ENCODE measurements at regions not wholly inside any gene's neighbourhood (a gene's known extent, or its start where the extent isn't known, plus 50 kb on each side); places are given as distances from the start of the nearest gene placed in this dataset.

DNA sequence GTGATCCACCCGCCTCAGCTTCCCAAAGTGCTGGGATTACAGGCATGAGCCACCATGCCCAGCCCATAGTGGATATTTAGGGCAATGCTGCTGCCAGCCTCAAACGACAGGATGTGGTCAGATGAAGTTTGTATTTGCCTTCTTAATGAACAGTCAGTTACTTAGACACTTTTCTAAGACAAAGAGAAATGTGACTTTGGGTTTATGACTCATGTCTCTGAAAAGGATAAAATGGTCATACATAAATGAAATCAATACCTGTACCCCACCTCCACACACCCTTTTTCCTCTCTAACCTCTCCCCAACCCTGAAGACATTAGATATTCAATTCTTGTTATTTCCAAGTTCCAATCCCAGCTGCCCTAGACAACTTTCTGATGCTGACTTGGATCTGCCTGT, 109.3 kb upstream of the INSIG1 start:
- Histone ChIP-seq H4K20me1 (ENCODE audit: control insufficient read depth, extremely low read depth, insufficient read depth, low read length) (no peaks in the 10 kb centered on the region), H3K27ac (ENCODE audit: control insufficient read depth, insufficient read depth, low read length) (no peak overlapping the region), H3K9me3 (ENCODE audit: control insufficient read depth, low read depth, low read length) (peaks cover 6% of the 10 kb centered on the region), H3K9me1 (ENCODE audit: control insufficient read depth, extremely low read depth, insufficient read depth, low read length) (no peaks in the 10 kb centered on the region), H3K36me3 (ENCODE audit: control insufficient read depth in 2 of 2, extremely low read depth in 1 of 2, insufficient read depth in 2 of 2, low read length in 2 of 2) (no peaks in the 10 kb centered on the region), H3K27me3 (ENCODE audit: control insufficient read depth, extremely low read depth, insufficient read depth, low read length) (peaks cover 4% of the 10 kb centered on the region), H3K4me2 (ENCODE audit: control insufficient read depth, extremely low read depth, insufficient read depth, low read depth, low read length) (no peak overlapping the region), H2AFZ (ENCODE audit: control insufficient read depth, low read length) (no peak overlapping the region), H3K4me1 (ENCODE audit: control insufficient read depth, extremely low read depth, insufficient read depth, low read length) (no peaks in the 10 kb centered on the region), H3K79me2 (ENCODE audit: control insufficient read depth, insufficient read depth, low read length) (no peaks in the 10 kb centered on the region), H3K4me3 (ENCODE audit: control insufficient read depth in 2 of 3, extremely low read depth in 1 of 3, insufficient read depth in 2 of 3, low read depth in 1 of 3, low read length in 3 of 3) (no peak overlapping the region), H3K9ac (ENCODE audit: control insufficient read depth, extremely low read depth, insufficient read depth, low read length) (no peak overlapping the region)
- dilution Hi-C loops (cut with MboI; ENCODE audit: extremely low pct_ligation_motif_present, low sequenced_read_pairs) = no loop called here
- TF ChIP-seq CTCF (optimal IDR thresholded peaks at IDR 0.05 in 1 of 3, IDR thresholded peaks at IDR 0.05 in 1 of 3, conservative IDR thresholded peaks at IDR 0.05 in 1 of 3; ENCODE audit: extremely low read depth in 1 of 3, insufficient read depth in 2 of 3, low read length in 3 of 3) (no peak), EZH2 (IDR thresholded peaks at IDR 0.05; ENCODE audit: low read length) (no peak)
- FAIRE-seq (no peak), DNase-seq (ENCODE audit: low read depth, low spot score) (no peak)

GRCh38 chr7:155188821-155189581, 108.7 kb upstream of the INSIG1 start:
- no peak overlapping the region for H3K4me2 ChIP-seq (ENCODE audit: control insufficient read depth, extremely low read depth, insufficient read depth, low read depth, low read length)
- DNase-seq (ENCODE audit: low read depth, low spot score) = no peak
- dilution Hi-C loops (cut with MboI; ENCODE audit: extremely low pct_ligation_motif_present, low sequenced_read_pairs) = no loop called here

More at GRCh38 chr7:155188821-155189581, 108.7 kb upstream of the INSIG1 start:
- Histone ChIP-seq H3K79me2 (ENCODE audit: control insufficient read depth, insufficient read depth, low read length) (no peaks in the 10 kb centered on the region), H3K27me3 (ENCODE audit: control insufficient read depth, extremely low read depth, insufficient read depth, low read length) (peaks cover 4% of the 10 kb centered on the region), H4K20me1 (ENCODE audit: control insufficient read depth, extremely low read depth, insufficient read depth, low read length) (no peaks in the 10 kb centered on the region), H3K36me3 (ENCODE audit: control insufficient read depth in 2 of 2, extremely low read depth in 1 of 2, insufficient read depth in 2 of 2, low read length in 2 of 2) (no peaks in the 10 kb centered on the region), H3K4me1 (ENCODE audit: control insufficient read depth, extremely low read depth, insufficient read depth, low read length) (no peaks in the 10 kb centered on the region), H3K9me1 (ENCODE audit: control insufficient read depth, extremely low read depth, insufficient read depth, low read length) (no peaks in the 10 kb centered on the region), H2AFZ (ENCODE audit: control insufficient read depth, low read length) (no peak overlapping the region), H3K27ac (ENCODE audit: control insufficient read depth, insufficient read depth, low read length) (no peak overlapping the region), H3K4me3 (ENCODE audit: control insufficient read depth in 2 of 3, extremely low read depth in 1 of 3, insufficient read depth in 2 of 3, low read depth in 1 of 3, low read length in 3 of 3) (no peak overlapping the region), H3K9me3 (ENCODE audit: control insufficient read depth, low read depth, low read length) (peaks cover 6% of the 10 kb centered on the region), H3K9ac (ENCODE audit: control insufficient read depth, extremely low read depth, insufficient read depth, low read length) (no peak overlapping the region)
- no peak for FAIRE-seq
- no peak for TF ChIP-seq CTCF (optimal IDR thresholded peaks at IDR 0.05 in 1 of 3, IDR thresholded peaks at IDR 0.05 in 1 of 3, conservative IDR thresholded peaks at IDR 0.05 in 1 of 3; ENCODE audit: extremely low read depth in 1 of 3, insufficient read depth in 2 of 3, low read length in 3 of 3)
- TF ChIP-seq EZH2 (IDR thresholded peaks at IDR 0.05; ENCODE audit: low read length) = no peak

Measured in keratinocyte (primary cell).